HG03135 (cell line): ENCODE measurements at regions not wholly inside any gene's neighbourhood (a gene's known extent, or its start where the extent isn't known, plus 50 kb on each side); places are given as distances from the start of the nearest gene placed in this dataset.

Source experiments
- ATAC-seq: cut with Tn5 transposase; IDR thresholded peaks from one replicate; pipeline ENCODE4 v1.9.1; 2021; ENCODE audit warnings: mild to moderate bottlenecking, moderate library complexity; ENCODE audit not compliant: unreplicated experiment

DNA sequence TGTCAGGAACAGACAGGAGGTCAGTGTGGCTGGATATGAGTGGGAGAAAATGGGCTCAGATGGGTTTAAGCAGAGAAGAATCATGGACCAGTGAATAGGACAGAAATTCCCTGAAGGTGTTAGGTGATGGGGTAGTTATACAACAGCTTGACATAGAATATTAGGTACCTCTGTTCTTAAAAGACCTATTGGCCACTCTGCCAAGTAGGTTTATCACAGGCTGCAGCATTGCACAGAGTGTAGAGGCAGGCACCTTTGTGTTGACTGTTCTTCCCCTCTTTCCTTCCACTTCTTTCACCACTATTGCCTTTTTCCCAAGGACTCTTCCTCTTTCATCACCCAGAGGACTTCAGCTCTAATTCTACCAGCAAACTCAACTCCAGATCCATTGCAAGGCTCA is 274.4 kb downstream of the CDCA7 start:
- no peak for ATAC-seq

- no peak for ATAC-seq
Measured at GRCh38 chr2:173630425-173631126, 275.9 kb downstream of the CDCA7 start.

- ATAC-seq: no peak
Measured at GRCh38 chr2:173631127-173631460, 276.4 kb downstream of the CDCA7 start.

DNA sequence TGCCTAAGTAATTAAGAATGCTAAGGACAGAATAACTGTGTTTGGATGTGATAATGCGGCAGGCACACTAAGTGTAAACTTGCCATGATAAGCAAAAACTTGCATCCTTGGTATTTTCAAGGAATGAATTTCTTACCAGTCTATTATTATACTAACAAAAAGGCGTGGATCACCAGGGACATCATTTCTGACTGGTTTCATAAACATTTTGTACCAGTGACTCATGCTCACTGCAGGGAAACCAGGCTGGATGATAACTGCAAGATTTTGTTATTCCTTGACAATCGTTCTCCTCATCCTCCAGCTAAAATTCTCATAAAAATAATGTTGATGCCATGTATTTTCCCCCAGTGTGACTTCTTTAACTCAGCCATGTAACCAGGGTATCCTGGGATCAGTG is 289.5 kb downstream of the CDCA7 start:
- no peak for ATAC-seq

- ATAC-seq: no peak
Measured at GRCh38 chr2:173647681-173648311, 293.1 kb downstream of the CDCA7 start.

- no peak for ATAC-seq
Measured at GRCh38 chr2:173648816-173649215, 294.1 kb downstream of the CDCA7 start.

GRCh38 chr2:173649527-173650219 is 295.0 kb downstream of the CDCA7 start:
- ATAC-seq: no peak

DNA sequence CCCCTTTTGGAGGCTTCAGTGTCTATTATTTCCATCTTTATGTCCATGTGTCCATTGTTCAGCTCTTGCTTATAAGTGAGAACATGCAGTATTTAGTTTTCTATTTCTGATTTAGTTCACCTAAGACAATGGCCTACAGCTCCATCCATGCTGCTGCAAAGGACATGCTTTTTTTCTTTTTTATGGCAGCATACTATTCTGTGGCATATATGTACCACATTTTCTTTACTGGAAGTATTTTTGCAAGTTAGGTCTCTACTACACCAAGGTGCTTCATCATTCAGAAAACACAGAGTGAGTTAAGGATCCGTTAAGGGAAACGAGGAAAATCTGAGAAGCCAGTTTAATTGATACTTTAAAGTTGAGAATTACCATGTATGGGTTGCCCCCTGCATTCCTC is 297.2 kb downstream of the CDCA7 start:
- no peak for ATAC-seq

GRCh38 chr2:173652311-173652710 is 297.6 kb downstream of the CDCA7 start:
- no peak for ATAC-seq

DNA sequence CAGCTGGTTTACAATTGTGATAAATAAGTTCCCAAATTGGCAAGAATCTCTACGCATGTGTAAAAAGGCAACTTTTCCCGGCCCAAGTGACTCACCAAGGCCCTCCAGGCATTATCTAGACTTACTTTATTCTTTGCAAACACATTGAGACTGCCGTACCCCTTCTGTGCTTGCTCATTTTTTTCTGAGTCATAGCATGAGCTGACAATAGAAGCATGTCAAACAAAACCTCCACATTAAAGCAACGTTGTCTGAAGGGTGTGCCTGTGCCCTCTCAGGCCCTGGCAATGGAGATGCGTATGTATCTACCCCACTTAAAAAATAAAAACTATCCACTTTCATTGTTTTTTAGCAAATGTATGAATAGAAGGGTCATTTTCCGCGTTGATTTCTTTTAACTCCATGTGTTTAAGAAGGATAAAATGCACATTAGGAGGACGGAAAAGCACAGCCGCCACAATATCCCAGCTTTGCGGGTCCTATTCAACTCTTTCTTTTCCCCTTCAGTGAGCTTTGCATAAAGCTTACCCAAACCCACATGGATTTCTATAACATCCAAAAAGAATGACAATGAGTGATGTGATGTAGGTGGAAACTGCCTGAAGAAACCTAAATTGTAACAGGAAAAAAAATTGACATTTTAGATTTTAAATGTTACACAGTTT is 298.2 kb downstream of the CDCA7 start:
- no peak for ATAC-seq

- ATAC-seq: no peak
Measured at GRCh38 chr2:173653432-173653805, 298.7 kb downstream of the CDCA7 start.

DNA sequence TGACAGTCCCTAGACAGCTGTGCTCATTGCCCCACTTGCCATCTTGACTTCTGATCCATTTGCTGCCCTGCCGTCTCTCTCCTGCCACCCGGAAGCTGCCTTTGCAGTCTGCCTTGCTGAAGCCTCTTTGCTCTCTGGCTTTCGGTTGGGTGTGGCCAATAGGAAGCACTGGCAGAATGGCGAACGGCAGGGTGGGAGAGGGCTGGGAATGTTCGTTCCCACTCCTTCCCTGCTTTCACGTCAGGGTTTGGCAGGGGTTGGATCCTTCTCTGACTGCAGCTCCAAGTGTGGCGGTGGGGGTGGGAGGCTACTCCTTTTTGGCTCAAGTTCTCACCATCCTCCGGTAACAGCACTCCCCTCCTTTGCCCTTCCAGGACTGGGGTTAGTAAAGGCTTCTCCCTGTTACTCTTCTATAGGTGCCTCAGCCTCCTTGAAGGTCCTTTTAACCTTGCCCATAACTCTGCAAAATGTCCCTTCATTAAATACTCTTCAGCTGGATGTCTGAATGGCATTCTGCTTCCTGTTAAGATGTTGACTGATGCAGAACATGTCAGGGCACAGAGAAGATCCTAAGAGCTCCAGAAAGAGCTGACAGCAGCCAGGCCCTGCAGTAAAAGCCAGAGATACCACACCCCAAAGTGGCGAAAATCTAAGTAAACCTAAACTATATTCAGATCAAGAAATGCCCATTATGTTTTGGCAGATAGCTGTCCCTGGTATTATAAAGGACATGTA is 299.7 kb downstream of the CDCA7 start:
- ATAC-seq: no peak

GRCh38 chr2:173654896-173655265 is 300.2 kb downstream of the CDCA7 start:
- ATAC-seq: no peak

- ATAC-seq: no peak
Measured at GRCh38 chr2:173656086-173656485, 301.4 kb downstream of the CDCA7 start.

- no peak for ATAC-seq
Measured at GRCh38 chr2:173657996-173658717, 303.5 kb downstream of the CDCA7 start.

DNA sequence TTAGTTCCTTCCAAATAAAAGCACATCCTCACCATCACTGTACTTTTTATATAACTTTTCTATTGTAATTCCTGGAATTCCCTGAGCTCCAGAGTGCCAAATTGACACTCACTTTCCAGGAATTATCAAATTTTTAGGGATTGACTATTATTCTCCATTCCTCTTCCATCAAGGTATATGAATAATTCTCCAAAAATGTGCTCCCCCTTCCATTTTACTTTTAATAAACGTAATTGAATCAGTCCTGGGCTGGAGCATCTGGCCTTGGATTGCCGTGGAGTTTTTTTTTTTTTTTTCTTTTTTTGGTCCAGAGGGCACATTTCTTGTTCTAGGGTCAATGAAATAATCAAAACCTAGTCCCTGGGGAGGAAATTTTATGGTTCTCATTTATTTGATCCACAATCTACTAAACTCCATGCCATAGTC is 304.3 kb downstream of the CDCA7 start:
- ATAC-seq: no peak

DNA sequence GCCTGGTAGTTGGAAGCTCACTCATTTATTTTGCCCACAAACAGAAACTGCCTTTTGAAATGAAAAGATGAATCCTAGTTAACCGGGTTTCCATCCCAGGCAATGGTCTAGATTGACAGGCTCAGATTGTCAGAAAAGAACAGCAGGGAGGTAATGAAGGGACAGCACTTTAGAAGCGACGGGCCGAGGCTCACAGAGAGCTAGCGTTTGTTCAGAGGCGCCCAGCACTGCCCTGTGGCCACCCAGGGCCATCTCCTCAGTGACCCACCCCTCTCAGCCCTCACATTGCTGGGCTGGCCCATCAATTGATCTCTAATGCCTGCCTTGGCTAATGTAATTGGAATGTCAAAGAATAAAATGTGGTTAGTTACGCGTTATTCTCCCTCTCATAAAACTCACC is 304.8 kb downstream of the CDCA7 start:
- ATAC-seq: no peak

- no peak for ATAC-seq
Measured at GRCh38 chr2:173661586-173661985, 303.6 kb downstream of the SP3 start.

DNA sequence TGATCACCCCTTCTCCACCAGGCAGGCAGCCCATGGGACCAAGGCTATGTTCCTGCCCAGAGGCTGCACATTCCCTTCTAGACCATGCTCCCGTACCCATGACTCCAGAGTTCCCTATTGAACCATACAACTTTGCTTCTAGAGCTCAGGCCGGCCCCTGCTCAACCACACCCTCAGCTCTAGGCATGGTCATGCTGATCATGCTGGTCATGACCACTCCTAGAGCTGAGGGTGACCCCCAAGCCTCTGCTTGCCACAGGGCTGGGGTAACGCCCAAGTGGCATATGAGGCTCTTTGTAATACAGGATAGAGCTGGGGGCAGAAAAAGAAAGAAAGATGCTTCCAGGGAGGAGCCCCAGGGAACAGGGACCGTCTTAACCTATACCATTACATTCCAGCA is 301.8 kb downstream of the SP3 start:
- ATAC-seq: no peak

- ATAC-seq: no peak
Measured at GRCh38 chr2:173663835-173664512, 301.2 kb downstream of the SP3 start.
